Breast epithelium (tissue), 4 donors: ENCODE measurements at regions not wholly inside any gene's neighbourhood (a gene's known extent, or its start where the extent isn't known, plus 50 kb on each side); places are given as distances from the start of the nearest gene placed in this dataset.
A peak's percentile ranks its signal among the peaks of the same experiment; 100 is the strongest.

ENCODE experiments used
- DNase-seq, 2 donors: peaks; one replicate each; pipeline ENCODE4 v3.0.0-alpha.2; 2019; ENCODE audit warnings: low spot score in 2 of 2
- H3K27ac ChIP-seq, 2 donors: fragments of 200-600 bp; sonication (generic) in 1 of 2; one replicate each; pipeline ENCODE4 v1.5.1; 2016 to 2019; ENCODE audit warnings: mild to moderate bottlenecking in 1 of 2
- H3K27me3 ChIP-seq, 2 donors: fragments of 200-600 bp; sonication (generic) in 1 of 2; one replicate each; pipeline versions ENCODE4 v1.5.1 to v1.6.0; 2017 to 2019; ENCODE audit warnings: control low read depth in 1 of 2, mild to moderate bottlenecking in 1 of 2
- H3K36me3 ChIP-seq: fragments of 200-600 bp; one replicate; pipeline ENCODE4 v1.5.1; 2019
- H3K4me1 ChIP-seq, 2 donors: fragments of 200-600 bp; sonication (generic); one replicate each; pipeline ENCODE4 v1.5.1; 2016 to 2019; ENCODE audit warnings: control low read depth in 1 of 2
- H3K4me3 ChIP-seq, 3 donors: fragments of 200-600 bp; sonication (generic); 1 replicate in 2 of 3; 2 replicates in 1 of 3; pipeline ENCODE4 v1.5.1; 2016 to 2019; ENCODE audit warnings: mild to moderate bottlenecking in 3 of 3, moderate library complexity in 2 of 3
- H3K9me3 ChIP-seq, 2 donors: fragments of 200-600 bp; sonication (generic) in 1 of 2; one replicate each; pipeline ENCODE4 v1.5.1; 2016 to 2019; ENCODE audit warnings: control low read depth in 1 of 2
- CTCF ChIP-seq, 3 donors: fragments of 450-650 bp; IDR thresholded peaks; one replicate each; pipeline ENCODE4 v1.5.1; 2016 to 2017; ENCODE audit warnings: antibody characterized with exemption in 3 of 3, mild to moderate bottlenecking in 3 of 3, moderate library complexity in 3 of 3
- POLR2A ChIP-seq: fragments of 450-650 bp; IDR thresholded peaks from one replicate; pipeline ENCODE4 v1.6.1; 2016; ENCODE audit warnings: antibody characterized with exemption, mild to moderate bottlenecking, moderate library complexity
- POLR2AphosphoS5 ChIP-seq, 3 donors: sonication (generic); formaldehyde crosslinking; IDR thresholded peaks; one replicate each; pipeline ENCODE4 v1.6.1; 2017; ENCODE audit warnings: antibody characterized with exemption in 3 of 3
- intact Hi-C: fragments of 100-400 bp; cut with DNase I; formaldehyde crosslinking; loops from one replicate; pipeline ENCODE4 v1.15.1; 2023; ENCODE audit warnings: low total_unique reads

DNA sequence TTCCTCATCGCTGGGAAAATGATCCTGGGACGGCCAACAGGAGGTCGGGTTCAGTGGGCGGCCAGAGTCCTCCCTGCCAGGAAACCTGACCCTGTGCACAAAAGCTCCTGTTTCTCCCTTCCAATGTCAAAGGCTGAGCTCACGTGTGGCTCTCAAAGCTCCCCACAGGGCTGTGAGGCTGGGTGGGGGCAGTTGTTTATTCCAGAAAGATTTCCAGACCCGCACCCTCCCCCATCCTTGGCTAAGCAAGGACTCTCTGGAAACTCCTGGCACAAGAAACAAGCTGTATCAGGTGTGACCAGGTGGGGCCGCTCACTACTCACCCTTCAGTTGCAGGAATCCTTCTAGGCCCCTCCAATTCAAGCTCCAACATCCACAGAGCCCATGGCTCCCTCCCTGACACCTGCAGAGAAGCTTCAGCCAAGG, 131.9 kb downstream of the SHANK2 start:
- no peaks in the 10 kb centered on the region for H3K9me3 ChIP-seq
- intact Hi-C loops, result no loop called here
- H3K27ac ChIP-seq, result peak overlapping the region; percentile 54 to 57
- TF ChIP-seq CTCF (IDR thresholded peaks at IDR 0.05) (peak in 2 of 3 donors; percentile 8 to 42), POLR2AphosphoS5 (IDR thresholded peaks at IDR 0.05) (no peak)
- no peaks in the 10 kb centered on the region for H3K4me1 ChIP-seq
- no peak overlapping the region for H3K4me3 ChIP-seq
- no peaks in the 10 kb centered on the region for H3K36me3 ChIP-seq
- DNase-seq, result no peak
- no peaks in the 10 kb centered on the region for H3K27me3 ChIP-seq

GRCh38 chr11:71119656-71120269, 132.6 kb downstream of the SHANK2 start:
- TF ChIP-seq POLR2AphosphoS5 (IDR thresholded peaks at IDR 0.05) (no peak), CTCF (IDR thresholded peaks at IDR 0.05) (no peak)
- intact Hi-C loops, result no loop called here
- H3K27me3 ChIP-seq, result no peaks in the 10 kb centered on the region
- no peaks in the 10 kb centered on the region for H3K4me1 ChIP-seq
- H3K4me3 ChIP-seq, result no peak overlapping the region
- no peaks in the 10 kb centered on the region for H3K9me3 ChIP-seq
- no peaks in the 10 kb centered on the region for H3K36me3 ChIP-seq
- H3K27ac ChIP-seq, result peak overlapping the region; percentile 54 to 57
- no peak for DNase-seq

DNA sequence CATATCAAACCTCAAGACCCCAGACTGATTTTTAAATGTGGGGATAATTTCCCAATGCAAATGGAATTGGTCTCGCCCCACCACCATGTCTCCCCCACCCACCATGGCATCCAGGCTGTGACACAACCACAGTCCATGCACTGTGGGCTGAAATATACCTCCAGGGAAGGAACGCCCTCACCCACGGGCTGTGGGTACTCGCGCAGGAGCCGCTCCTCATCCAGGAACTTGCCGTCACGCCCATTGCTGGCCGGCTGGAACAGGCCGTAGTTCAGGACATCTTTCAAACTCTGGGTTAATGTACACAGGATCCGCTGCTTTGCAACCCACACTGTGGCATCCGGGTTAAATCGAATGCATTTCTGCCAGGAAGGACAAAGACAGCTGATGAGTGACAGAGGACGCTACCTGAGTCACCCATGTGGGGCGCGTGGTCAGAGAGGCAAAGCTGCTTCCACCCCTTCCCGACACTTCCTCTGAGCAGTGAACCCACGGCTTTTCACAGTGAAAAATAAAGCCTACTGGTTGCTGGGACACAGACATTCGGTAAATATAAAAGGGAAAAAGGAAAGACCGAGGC, 133.6 kb downstream of the SHANK2 start:
- Histone ChIP-seq H3K9me3 (no peaks in the 10 kb centered on the region), H3K4me1 (no peaks in the 10 kb centered on the region), H3K4me3 (no peak overlapping the region), H3K27ac (no peak overlapping the region), H3K27me3 (no peaks in the 10 kb centered on the region), H3K36me3 (no peaks in the 10 kb centered on the region)
- intact Hi-C loops, result no loop called here
- no peak for TF ChIP-seq POLR2A
- TF ChIP-seq CTCF (IDR thresholded peaks at IDR 0.05), result no peak
- TF ChIP-seq POLR2AphosphoS5 (IDR thresholded peaks at IDR 0.05), result no peak
- no peak for DNase-seq

DNA sequence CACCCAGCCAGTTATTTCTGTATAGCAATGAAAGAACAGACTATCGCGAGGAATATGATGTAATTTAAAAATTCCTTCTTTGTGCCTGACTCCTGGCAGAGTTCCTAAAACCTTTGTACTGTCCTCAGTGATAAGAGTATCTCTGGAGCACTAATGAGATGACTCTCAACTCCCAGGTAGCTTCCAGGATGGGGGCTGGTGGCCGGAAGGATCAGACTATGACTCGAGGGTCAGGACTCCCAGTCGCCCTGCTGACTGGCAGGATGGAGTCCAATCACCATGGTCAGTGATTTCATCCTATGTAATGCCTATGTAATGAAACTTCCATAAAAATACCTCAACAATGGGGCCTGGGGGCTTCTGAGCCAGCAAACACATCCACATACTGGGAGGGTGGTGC, 135.1 kb downstream of the SHANK2 start:
- Histone ChIP-seq H3K27me3 (no peaks in the 10 kb centered on the region), H3K9me3 (no peaks in the 10 kb centered on the region), H3K4me1 (no peaks in the 10 kb centered on the region), H3K4me3 (no peak overlapping the region), H3K36me3 (no peaks in the 10 kb centered on the region), H3K27ac (no peak overlapping the region)
- TF ChIP-seq POLR2AphosphoS5 (IDR thresholded peaks at IDR 0.05), result no peak
- intact Hi-C loops, result no loop called here
- DNase-seq, result no peak

DNA sequence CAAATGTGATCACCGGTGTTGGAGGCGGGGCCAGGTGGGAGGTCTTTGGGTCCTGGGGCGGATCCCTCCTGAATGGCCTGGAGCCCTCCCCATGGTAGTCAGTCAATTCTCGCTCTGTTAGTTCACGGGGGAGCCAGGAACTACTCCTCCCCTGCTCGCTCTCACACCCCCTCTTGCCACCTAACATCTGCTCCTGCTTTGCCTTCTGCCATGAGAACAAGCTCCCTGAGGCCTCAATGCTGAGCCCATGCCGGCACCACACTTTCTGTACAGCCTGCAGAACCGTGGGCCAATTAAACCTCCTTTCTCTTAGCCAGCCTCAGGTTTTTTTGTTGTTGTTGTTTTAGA, 135.7 kb downstream of the SHANK2 start:
- no peak overlapping the region for H3K4me3 ChIP-seq
- TF ChIP-seq CTCF (IDR thresholded peaks at IDR 0.05), result no peak
- TF ChIP-seq POLR2AphosphoS5 (IDR thresholded peaks at IDR 0.05), result no peak
- TF ChIP-seq POLR2A, result no peak
- no peaks in the 10 kb centered on the region for H3K4me1 ChIP-seq
- no peaks in the 10 kb centered on the region for H3K27me3 ChIP-seq
- H3K27ac ChIP-seq, result no peak overlapping the region
- DNase-seq, result no peak
- intact Hi-C loops, result no loop called here
- no peaks in the 10 kb centered on the region for H3K36me3 ChIP-seq
- H3K9me3 ChIP-seq, result no peaks in the 10 kb centered on the region
